GM23338 (cell line): ENCODE measurements at regions not wholly inside any gene's neighbourhood (a gene's known extent, or its start where the extent isn't known, plus 50 kb on each side); places are given as distances from the start of the nearest gene placed in this dataset.

Experiments
- ATAC-seq: fragments of 200-7000 bp; cut with Tn5 transposase; 3 replicates; pipeline ENCODE4 v1.9.1; 2020
- DNase-seq: peaks from one replicate; pipeline ENCODE4 v3.0.0-alpha.2; 2015; ENCODE audit warnings: low spot score
- H2AFZ ChIP-seq: fragments of 200-600 bp; sonication (generic); 2 replicates; pipeline ENCODE4 v1.8.0; 2016; ENCODE audit warnings: antibody characterized with exemption, mild to moderate bottlenecking, moderate library complexity
- H3F3A ChIP-seq: fragments of 200-600 bp; sonication (generic); replicated peaks from 2 replicates; pipeline ENCODE4 v1.8.0; 2017; ENCODE audit warnings: antibody characterized with exemption, mixed run types, low read depth
- H3K27ac ChIP-seq: fragments of 200-600 bp; sonication (generic); 2 replicates; pipeline ENCODE4 v1.6.1; 2016; ENCODE audit warnings: low read depth
- H3K27me3 ChIP-seq: fragments of 200-600 bp; sonication (generic); 2 replicates; pipeline ENCODE4 v1.8.0; 2016; ENCODE audit warnings: mild to moderate bottlenecking, mixed run types, moderate library complexity; ENCODE audit not compliant: insufficient read depth
- H3K36me3 ChIP-seq: fragments of 200-600 bp; sonication (generic); 2 replicates; pipeline ENCODE4 v1.8.0; 2016; ENCODE audit warnings: mild to moderate bottlenecking; ENCODE audit not compliant: insufficient read depth
- H3K4me1 ChIP-seq: fragments of 200-600 bp; sonication (generic); 2 replicates; pipeline ENCODE4 v1.8.0; 2016; ENCODE audit warnings: mild to moderate bottlenecking, moderate library complexity; ENCODE audit not compliant: insufficient read depth
- H3K4me2 ChIP-seq: fragments of 200-600 bp; sonication (generic); 2 replicates; pipeline ENCODE4 v1.7.1; 2017; ENCODE audit warnings: mixed run types
- H3K4me3 ChIP-seq: fragments of 200-600 bp; sonication (generic); 2 replicates; pipeline ENCODE4 v1.6.1; 2016; ENCODE audit warnings: mixed run types
- H3K79me2 ChIP-seq: fragments of 200-600 bp; sonication (generic); replicated peaks from 2 replicates; pipeline ENCODE4 v1.8.0; 2017; ENCODE audit warnings: mild to moderate bottlenecking; ENCODE audit not compliant: insufficient read depth
- H3K9me2 ChIP-seq: fragments of 200-600 bp; sonication (generic); 2 replicates; pipeline ENCODE4 v1.8.0; 2017; ENCODE audit not compliant: insufficient read depth
- H4K20me1 ChIP-seq: fragments of 200-600 bp; sonication (generic); replicated peaks from 2 replicates; pipeline ENCODE4 v1.8.0; 2017; ENCODE audit warnings: mild to moderate bottlenecking; ENCODE audit not compliant: insufficient read depth
- H3K27ac Mint-ChIP-seq: 2 replicates; pipeline ENCODE4 v1.8.0; 2020; ENCODE audit warnings: inconsistent platforms, mild to moderate bottlenecking, moderate library complexity, mixed read lengths
- H3K27me3 Mint-ChIP-seq: 3 replicates; pipeline ENCODE4 v1.8.0; 2022; ENCODE audit warnings: low read depth, mild to moderate bottlenecking, moderate library complexity, mixed read lengths, inconsistent platforms; ENCODE audit not compliant: insufficient read depth, poor library complexity
- H3K36me3 Mint-ChIP-seq: 3 replicates; pipeline ENCODE4 v1.8.0; 2021; ENCODE audit warnings: low read depth, mild to moderate bottlenecking, inconsistent platforms, moderate library complexity, mixed read lengths
- H3K4me1 Mint-ChIP-seq: 3 replicates; pipeline ENCODE4 v1.8.0; 2020; ENCODE audit warnings: mild to moderate bottlenecking, inconsistent platforms, mixed read lengths
- H3K4me3 Mint-ChIP-seq: 3 replicates; pipeline ENCODE4 v1.8.0; 2021; ENCODE audit warnings: moderate library complexity, mild to moderate bottlenecking, inconsistent platforms, mixed read lengths
- H3K9me3 Mint-ChIP-seq: 3 replicates; pipeline ENCODE4 v1.8.0; 2020; ENCODE audit warnings: moderate library complexity, mild to moderate bottlenecking, inconsistent platforms, mixed read lengths
- CREB1 ChIP-seq: fragments of 250-450 bp; sonication (Bioruptor Pico); IDR thresholded peaks from 2 replicates; pipeline ENCODE4 v1.5.0; 2020; ENCODE audit warnings: low read depth, mild to moderate bottlenecking, moderate library complexity
- CTCF ChIP-seq, 2 experiments: fragments of 200-600 bp in 1 of 2; sonication (generic) in 1 of 2; conservative IDR thresholded peaks; 2 replicates each; pipeline versions ENCODE4 v1.5.1 to v1.6.1; 2016 to 2017; ENCODE audit warnings: antibody characterized with exemption in 2 of 2, low read depth in 2 of 2, mild to moderate bottlenecking in 2 of 2, moderate library complexity in 1 of 2
- EZH2 ChIP-seq: fragments of 200-600 bp; sonication (generic); IDR thresholded peaks from one replicate; pipeline ENCODE4 v1.8.0; 2017; ENCODE audit warnings: antibody characterized with exemption, mild to moderate bottlenecking, low read depth; ENCODE audit not compliant: unreplicated experiment
- EZH2phosphoT487 ChIP-seq: fragments of 200-600 bp; sonication (generic); IDR thresholded peaks from one replicate; pipeline ENCODE4 v1.8.1; 2018; ENCODE audit warnings: antibody characterized with exemption; ENCODE audit not compliant: unreplicated experiment
- JUNB ChIP-seq: IDR thresholded peaks from one replicate; pipeline ENCODE4 v1.6.1; 2016; ENCODE audit warnings: antibody characterized with exemption; ENCODE audit not compliant: unreplicated experiment
- NANOG ChIP-seq: IDR thresholded peaks from 2 replicates; pipeline ENCODE4 v1.6.1; 2016; ENCODE audit warnings: antibody characterized with exemption, borderline replicate concordance
- POLR2AphosphoS5 ChIP-seq: IDR thresholded peaks from 2 replicates; pipeline ENCODE4 v1.6.1; 2016; ENCODE audit warnings: antibody characterized with exemption, low read depth
- STAT1 ChIP-seq: IDR thresholded peaks from one replicate; pipeline ENCODE4 v1.6.1; 2016; ENCODE audit warnings: antibody characterized with exemption; ENCODE audit not compliant: unreplicated experiment
- ZNF114 ChIP-seq: fragments of 250-450 bp; sonication (Bioruptor Pico); IDR thresholded peaks from 2 replicates; pipeline ENCODE4 v1.5.0; 2020; ENCODE audit warnings: mild to moderate bottlenecking, moderate library complexity
- ZNF331 ChIP-seq: fragments of 250-450 bp; sonication (Bioruptor Pico); IDR thresholded peaks from 2 replicates; pipeline ENCODE4 v1.5.0; 2020; ENCODE audit warnings: low read depth, mild to moderate bottlenecking, moderate library complexity
- ZNF462 ChIP-seq: fragments of 250-450 bp; sonication (Bioruptor Pico); IDR thresholded peaks from 2 replicates; pipeline ENCODE4 v1.5.0; 2020; ENCODE audit warnings: mild to moderate bottlenecking, moderate library complexity
- TF ChIP-seq, protein P1 (sequence below): IDR thresholded peaks from one replicate; pipeline ENCODE4 v1.6.1; 2018; ENCODE audit warnings: antibody characterized with exemption; ENCODE audit not compliant: unreplicated experiment
- TF ChIP-seq, protein P2 (sequence below): IDR thresholded peaks from 2 replicates; pipeline ENCODE4 v1.6.1; 2016; ENCODE audit warnings: antibody characterized with exemption

- no peak for DNase-seq
These were observed 227.4 kb upstream of the MC4R start for GRCh38 chr18:60599995-60600394.

More at GRCh38 chr18:60599995-60600394, 227.4 kb upstream of the MC4R start:
- no peaks in the 10 kb centered on the region for H3K27me3 Mint-ChIP-seq
- H4K20me1 ChIP-seq = no peaks in the 10 kb centered on the region
- no peak overlapping the region for H3K27ac Mint-ChIP-seq
- no peak for TF ChIP-seq ZNF462 (CRISPR knock-in tag)
- TF ChIP-seq ZNF114 = no peak
- TF ChIP-seq EZH2 = no peak
- no peak for TF ChIP-seq ZNF331 (CRISPR knock-in tag)
- TF ChIP-seq EZH2phosphoT487 = no peak
- TF ChIP-seq JUNB = no peak
- TF ChIP-seq STAT1 = no peak
- TF ChIP-seq POLR2AphosphoS5 = no peak
- TF ChIP-seq, protein P1, sequence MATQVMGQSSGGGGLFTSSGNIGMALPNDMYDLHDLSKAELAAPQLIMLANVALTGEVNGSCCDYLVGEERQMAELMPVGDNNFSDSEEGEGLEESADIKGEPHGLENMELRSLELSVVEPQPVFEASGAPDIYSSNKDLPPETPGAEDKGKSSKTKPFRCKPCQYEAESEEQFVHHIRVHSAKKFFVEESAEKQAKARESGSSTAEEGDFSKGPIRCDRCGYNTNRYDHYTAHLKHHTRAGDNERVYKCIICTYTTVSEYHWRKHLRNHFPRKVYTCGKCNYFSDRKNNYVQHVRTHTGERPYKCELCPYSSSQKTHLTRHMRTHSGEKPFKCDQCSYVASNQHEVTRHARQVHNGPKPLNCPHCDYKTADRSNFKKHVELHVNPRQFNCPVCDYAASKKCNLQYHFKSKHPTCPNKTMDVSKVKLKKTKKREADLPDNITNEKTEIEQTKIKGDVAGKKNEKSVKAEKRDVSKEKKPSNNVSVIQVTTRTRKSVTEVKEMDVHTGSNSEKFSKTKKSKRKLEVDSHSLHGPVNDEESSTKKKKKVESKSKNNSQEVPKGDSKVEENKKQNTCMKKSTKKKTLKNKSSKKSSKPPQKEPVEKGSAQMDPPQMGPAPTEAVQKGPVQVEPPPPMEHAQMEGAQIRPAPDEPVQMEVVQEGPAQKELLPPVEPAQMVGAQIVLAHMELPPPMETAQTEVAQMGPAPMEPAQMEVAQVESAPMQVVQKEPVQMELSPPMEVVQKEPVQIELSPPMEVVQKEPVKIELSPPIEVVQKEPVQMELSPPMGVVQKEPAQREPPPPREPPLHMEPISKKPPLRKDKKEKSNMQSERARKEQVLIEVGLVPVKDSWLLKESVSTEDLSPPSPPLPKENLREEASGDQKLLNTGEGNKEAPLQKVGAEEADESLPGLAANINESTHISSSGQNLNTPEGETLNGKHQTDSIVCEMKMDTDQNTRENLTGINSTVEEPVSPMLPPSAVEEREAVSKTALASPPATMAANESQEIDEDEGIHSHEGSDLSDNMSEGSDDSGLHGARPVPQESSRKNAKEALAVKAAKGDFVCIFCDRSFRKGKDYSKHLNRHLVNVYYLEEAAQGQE = no peak
- TF ChIP-seq CREB1 (CRISPR knock-in tag) = no peak
- TF ChIP-seq NANOG = no peak
- no peak for TF ChIP-seq CTCF (conservative IDR thresholded peaks at IDR 0.05; ENCODE audit: low read depth in 2 of 2)
- TF ChIP-seq, protein P2, sequence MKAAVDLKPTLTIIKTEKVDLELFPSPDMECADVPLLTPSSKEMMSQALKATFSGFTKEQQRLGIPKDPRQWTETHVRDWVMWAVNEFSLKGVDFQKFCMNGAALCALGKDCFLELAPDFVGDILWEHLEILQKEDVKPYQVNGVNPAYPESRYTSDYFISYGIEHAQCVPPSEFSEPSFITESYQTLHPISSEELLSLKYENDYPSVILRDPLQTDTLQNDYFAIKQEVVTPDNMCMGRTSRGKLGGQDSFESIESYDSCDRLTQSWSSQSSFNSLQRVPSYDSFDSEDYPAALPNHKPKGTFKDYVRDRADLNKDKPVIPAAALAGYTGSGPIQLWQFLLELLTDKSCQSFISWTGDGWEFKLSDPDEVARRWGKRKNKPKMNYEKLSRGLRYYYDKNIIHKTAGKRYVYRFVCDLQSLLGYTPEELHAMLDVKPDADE = no peak
- no peaks in the 10 kb centered on the region for H3F3A ChIP-seq
- no peaks in the 10 kb centered on the region for H3K4me1 ChIP-seq
- no peaks in the 10 kb centered on the region for H3K4me1 Mint-ChIP-seq
- H3K27me3 ChIP-seq = no peaks in the 10 kb centered on the region
- H3K36me3 Mint-ChIP-seq = no peaks in the 10 kb centered on the region
- H3K4me2 ChIP-seq = no peak overlapping the region
- no peaks in the 10 kb centered on the region for H3K9me3 Mint-ChIP-seq
- no peak overlapping the region for H2AFZ ChIP-seq
- H3K36me3 ChIP-seq = no peaks in the 10 kb centered on the region
- no peak overlapping the region for H3K4me3 ChIP-seq
- H3K79me2 ChIP-seq = no peaks in the 10 kb centered on the region
- H3K27ac ChIP-seq = no peak overlapping the region
- H3K4me3 Mint-ChIP-seq = no peak overlapping the region
- no peaks in the 10 kb centered on the region for H3K9me2 ChIP-seq
- ATAC-seq = no peak
